NB4 (cell line): ENCODE measurements at regions not wholly inside any gene's neighbourhood (a gene's known extent, or its start where the extent isn't known, plus 50 kb on each side); places are given as distances from the start of the nearest gene placed in this dataset.

ENCODE experiments used
- DNase-seq: peaks from one replicate; pipeline ENCODE4 v3.0.0; 2010; ENCODE audit warnings: low read depth
- H3K4me3 ChIP-seq: one replicate; pipeline ENCODE4 v1.5.1; 2011; ENCODE audit warnings: mild to moderate bottlenecking, low read depth, low read length, moderate library complexity
- CTCF ChIP-seq: IDR thresholded peaks from one replicate; pipeline ENCODE4 v1.5.1; 2012; ENCODE audit warnings: low read depth, low read length
- MAX ChIP-seq: IDR thresholded peaks from 2 replicates; pipeline ENCODE4 v1.6.1; 2011; ENCODE audit warnings: low read depth, low read length
- MYC ChIP-seq: IDR thresholded peaks from 2 replicates; pipeline ENCODE4 v1.6.1; 2011; ENCODE audit warnings: low read depth, low read length
- POLR2A ChIP-seq: IDR thresholded peaks from 2 replicates; pipeline ENCODE4 v1.6.1; 2011; ENCODE audit warnings: mild to moderate bottlenecking; ENCODE audit not compliant: insufficient read length; ENCODE audit errors: extremely low read depth

- DNase-seq = no peak
- H3K4me3 ChIP-seq = no peak overlapping the region
- TF ChIP-seq CTCF (no peak), MYC (no peak), POLR2A (no peak), MAX (no peak)
These were observed 59.5 kb upstream of the TIPARP start for GRCh38 chr3:156614642-156615511.

- H3K4me3 ChIP-seq = no peak overlapping the region
- DNase-seq = no peak
- TF ChIP-seq MYC (no peak), POLR2A (no peak), MAX (no peak), CTCF (no peak)
These were observed 58.0 kb upstream of the SSR3 start for GRCh38 chr3:156612903-156613302.

- no peak for TF ChIP-seq POLR2A
These were observed 57.1 kb upstream of the SSR3 start for GRCh38 chr3:156611870-156612494.

GRCh38 chr3:156610154-156610553 is 55.2 kb upstream of the SSR3 start:
- TF ChIP-seq CTCF = no peak
- no peak for TF ChIP-seq MYC
- no peak for TF ChIP-seq POLR2A
- no peak overlapping the region for H3K4me3 ChIP-seq
- no peak for DNase-seq

More at GRCh38 chr3:156611870-156612494, 57.1 kb upstream of the SSR3 start:
- no peak for DNase-seq
- no peak overlapping the region for H3K4me3 ChIP-seq

GRCh38 chr3:156609546-156609945 is 54.6 kb upstream of the SSR3 start:
- no peak for DNase-seq
- H3K4me3 ChIP-seq = no peak overlapping the region
- no peak for TF ChIP-seq POLR2A
- TF ChIP-seq CTCF = no peak
- TF ChIP-seq MAX = no peak
- TF ChIP-seq MYC = no peak

GRCh38 chr3:156608601-156609514 is 53.9 kb upstream of the SSR3 start:
- no peak overlapping the region for H3K4me3 ChIP-seq
- no peak for DNase-seq
- TF ChIP-seq MAX (no peak), POLR2A (no peak), MYC (no peak), CTCF (no peak)
